B cell (primary cell): ENCODE measurements at regions not wholly inside any gene's neighbourhood (a gene's known extent, or its start where the extent isn't known, plus 50 kb on each side); places are given as distances from the start of the nearest gene placed in this dataset.

ENCODE experiments used
- ATAC-seq: fragments of 200-7000 bp; cut with Tn5 transposase; one replicate; pipeline ENCODE4 v1.10.0; 2021; ENCODE audit warnings: low read depth, mild to moderate bottlenecking, moderate number of reproducible peaks, moderate library complexity
- CTCF ChIA-PET: fragments of 350-600 bp; sonication (Branson Sonifier 250); formaldehyde crosslinking; loops from one replicate; lab custom pipeline; 2021; ENCODE audit warnings: antibody characterized with exemption, inconsistent platforms; lab: Charles Lee
- POLR2A ChIA-PET: fragments of 350-600 bp; sonication (Branson Sonifier 250); formaldehyde crosslinking; loops from one replicate; lab custom pipeline; 2021; ENCODE audit warnings: antibody characterized with exemption; lab: Charles Lee
- DNase-seq: peaks from one replicate; pipeline ENCODE4 v3.0.0; 2013
- H2AFZ ChIP-seq: 2 replicates; pipeline ENCODE4 v1.6.1; 2012; ENCODE audit warnings: mild to moderate bottlenecking, low read depth, low read length; ENCODE audit not compliant: insufficient read depth, poor library complexity, severe bottlenecking
- H3K27ac ChIP-seq, 2 donors: 1 replicate in 1 of 2; 2 replicates in 1 of 2; pipeline ENCODE4 v1.5.1; 2012 to 2013; ENCODE audit warnings: low read length in 2 of 2, mild to moderate bottlenecking in 2 of 2, moderate library complexity in 1 of 2
- H3K27me3 ChIP-seq, 4 experiments: fragments of 200-600 bp in 1 of 4; sonication (generic) in 1 of 4; replicated peaks in 1 of 4; 1 replicate in 2 of 4; 2 replicates in 2 of 4; pipeline versions ENCODE4 v1.6.1 to v1.7.0; 2013 to 2016; ENCODE audit warnings: low read length in 3 of 4, mild to moderate bottlenecking in 2 of 4, mixed read lengths in 1 of 4, moderate library complexity in 1 of 4; ENCODE audit not compliant: insufficient read depth in 4 of 4, control insufficient read depth in 3 of 4; ENCODE audit errors: control extremely low read depth in 1 of 4
- H3K36me3 ChIP-seq, 2 experiments: replicated peaks in 1 of 2; 1 replicate in 1 of 2; 2 replicates in 1 of 2; pipeline versions ENCODE4 v1.6.1 to v1.7.1; 2013; ENCODE audit warnings: low read length in 1 of 2; ENCODE audit not compliant: insufficient read depth in 2 of 2, control insufficient read depth in 1 of 2; ENCODE audit errors: control extremely low read depth in 1 of 2, extremely low read depth in 1 of 2
- H3K4me1 ChIP-seq, 2 donors: fragments of 200-600 bp in 1 of 2; sonication (generic) in 1 of 2; 1 replicate in 1 of 2; 2 replicates in 1 of 2; pipeline versions ENCODE4 v1.5.1 to v1.6.1; 2013 to 2017; ENCODE audit warnings: low read length in 2 of 2; ENCODE audit not compliant: control insufficient read depth in 2 of 2, insufficient read depth in 2 of 2
- H3K4me2 ChIP-seq: replicated peaks from 2 replicates; pipeline ENCODE3; 2012; ENCODE audit warnings: mild to moderate bottlenecking, low read depth, low read length; ENCODE audit not compliant: poor library complexity, severe bottlenecking
- H3K4me3 ChIP-seq, 5 experiments: fragments of 200-600 bp in 1 of 5; sonication (generic) in 1 of 5; 1 replicate in 3 of 5; 2 replicates in 2 of 5; pipeline versions ENCODE4 v1.5.1 to v1.7.0; 2011 to 2016; ENCODE audit warnings: low read length in 4 of 5, mild to moderate bottlenecking in 4 of 5, low read depth in 2 of 5, control low read depth in 1 of 5, moderate library complexity in 1 of 5; ENCODE audit not compliant: insufficient read depth in 1 of 5; ENCODE audit errors: control extremely low read depth in 1 of 5, extremely low read depth in 1 of 5
- H3K79me2 ChIP-seq: fragments of 200-600 bp; sonication (generic); one replicate; pipeline ENCODE4 v1.6.0; 2016; ENCODE audit warnings: low read length; ENCODE audit not compliant: control insufficient read depth, insufficient read depth
- H3K9ac ChIP-seq: fragments of 200-600 bp; sonication (generic); 2 replicates; pipeline ENCODE4 v1.6.1; 2017; ENCODE audit warnings: mild to moderate bottlenecking, low read length, moderate library complexity
- H3K9me3 ChIP-seq, 3 donors: one replicate each; pipeline versions ENCODE4 v1.6.1 to v1.7.1; 2013; ENCODE audit warnings: low read length in 2 of 3; ENCODE audit not compliant: control insufficient read depth in 2 of 3, insufficient read depth in 1 of 3; ENCODE audit errors: control extremely low read depth in 1 of 3
- H4K20me1 ChIP-seq: 2 replicates; pipeline ENCODE4 v1.6.0; 2012; ENCODE audit warnings: mild to moderate bottlenecking, low read length; ENCODE audit not compliant: insufficient read depth, control insufficient read depth, poor library complexity, severe bottlenecking
- H3K27ac Mint-ChIP-seq: one replicate; pipeline ENCODE4 v1.8.0; 2021; ENCODE audit warnings: mixed read lengths
- H3K27me3 Mint-ChIP-seq: one replicate; pipeline ENCODE4 v1.8.0; 2021; ENCODE audit warnings: mixed read lengths
- H3K4me1 Mint-ChIP-seq: one replicate; pipeline ENCODE4 v1.8.0; 2021; ENCODE audit warnings: mixed read lengths
- H3K4me3 Mint-ChIP-seq: one replicate; pipeline ENCODE4 v1.8.0; 2021; ENCODE audit warnings: mixed read lengths
- H3K9me3 Mint-ChIP-seq: one replicate; pipeline ENCODE4 v1.8.0; 2022; ENCODE audit warnings: mixed read lengths; ENCODE audit not compliant: insufficient read depth
- EZH2 ChIP-seq: IDR thresholded peaks from 2 replicates; pipeline ENCODE4 v1.6.1; 2012; ENCODE audit warnings: borderline replicate concordance, low read depth, mild to moderate bottlenecking, moderate library complexity, low read length; ENCODE audit not compliant: insufficient read depth, poor library complexity, severe bottlenecking
- WGBS: methylation state at CpG from one replicate; pipeline ENCODE4 v1.1.5; 2013; ENCODE audit warnings: missing lambda C conversion rate; ENCODE audit not compliant: insufficient coverage; 5-methylcytosine and 5-hydroxymethylcytosine counted together
- intact Hi-C: fragments of 100-400 bp; cut with micrococcal nuclease; formaldehyde crosslinking; loops from one replicate; pipeline ENCODE4 v1.10.0; 2022
- TF ChIP-seq, protein P1 (sequence below): fragments of 200-600 bp; IDR thresholded peaks from one replicate; pipeline ENCODE4 v1.8.0; 2022; ENCODE audit warnings: antibody characterized with exemption, mild to moderate bottlenecking

DNA sequence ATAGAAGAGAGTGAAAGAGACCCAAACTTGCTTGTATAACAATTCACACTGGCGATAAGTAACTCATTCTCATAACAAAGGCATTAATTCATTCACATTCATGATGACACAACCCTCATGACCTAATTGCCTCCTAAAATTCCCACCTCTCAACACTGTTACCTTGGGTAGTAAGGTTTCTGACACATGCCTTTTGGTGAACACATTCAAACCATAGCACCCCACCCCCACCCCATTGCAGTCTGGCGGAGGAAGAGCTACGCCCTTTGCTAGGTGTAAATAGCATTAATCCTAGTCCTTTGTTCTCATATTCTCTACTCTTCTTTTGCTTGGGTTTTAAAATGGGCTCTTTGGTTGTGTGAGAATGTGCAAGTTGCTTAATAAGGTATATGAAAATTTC, 361.5 kb downstream of the DSEL start:
- Histone ChIP-seq H3K4me3 (no peak overlapping the region), H3K9ac (no peak overlapping the region), H4K20me1 (no peaks in the 10 kb centered on the region), H3K36me3 (no peaks in the 10 kb centered on the region), H3K4me2 (no peak overlapping the region), H3K27ac (no peak overlapping the region), H3K27me3 (no peaks in the 10 kb centered on the region), H3K79me2 (no peaks in the 10 kb centered on the region), H3K4me1 (no peaks in the 10 kb centered on the region), H3K9me3 (no peaks in the 10 kb centered on the region), H2AFZ (no peak overlapping the region)
- ChIA-PET POLR2A (no interaction called here), CTCF (no interaction called here)
- DNase-seq, result no peak
- no CpG with 5 or more reads among the region's 3 CpGs for WGBS
- no peaks in the 10 kb centered on the region for H3K9me3 Mint-ChIP-seq
- ATAC-seq, result no peak
- TF ChIP-seq, protein P1, sequence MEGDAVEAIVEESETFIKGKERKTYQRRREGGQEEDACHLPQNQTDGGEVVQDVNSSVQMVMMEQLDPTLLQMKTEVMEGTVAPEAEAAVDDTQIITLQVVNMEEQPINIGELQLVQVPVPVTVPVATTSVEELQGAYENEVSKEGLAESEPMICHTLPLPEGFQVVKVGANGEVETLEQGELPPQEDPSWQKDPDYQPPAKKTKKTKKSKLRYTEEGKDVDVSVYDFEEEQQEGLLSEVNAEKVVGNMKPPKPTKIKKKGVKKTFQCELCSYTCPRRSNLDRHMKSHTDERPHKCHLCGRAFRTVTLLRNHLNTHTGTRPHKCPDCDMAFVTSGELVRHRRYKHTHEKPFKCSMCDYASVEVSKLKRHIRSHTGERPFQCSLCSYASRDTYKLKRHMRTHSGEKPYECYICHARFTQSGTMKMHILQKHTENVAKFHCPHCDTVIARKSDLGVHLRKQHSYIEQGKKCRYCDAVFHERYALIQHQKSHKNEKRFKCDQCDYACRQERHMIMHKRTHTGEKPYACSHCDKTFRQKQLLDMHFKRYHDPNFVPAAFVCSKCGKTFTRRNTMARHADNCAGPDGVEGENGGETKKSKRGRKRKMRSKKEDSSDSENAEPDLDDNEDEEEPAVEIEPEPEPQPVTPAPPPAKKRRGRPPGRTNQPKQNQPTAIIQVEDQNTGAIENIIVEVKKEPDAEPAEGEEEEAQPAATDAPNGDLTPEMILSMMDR, result no peak
- TF ChIP-seq EZH2, result no peak
- no peaks in the 10 kb centered on the region for H3K4me1 Mint-ChIP-seq
- intact Hi-C loops, result no loop called here
- no peak overlapping the region for H3K27ac Mint-ChIP-seq
- no peaks in the 10 kb centered on the region for H3K27me3 Mint-ChIP-seq
- H3K4me3 Mint-ChIP-seq, result no peak overlapping the region

DNA sequence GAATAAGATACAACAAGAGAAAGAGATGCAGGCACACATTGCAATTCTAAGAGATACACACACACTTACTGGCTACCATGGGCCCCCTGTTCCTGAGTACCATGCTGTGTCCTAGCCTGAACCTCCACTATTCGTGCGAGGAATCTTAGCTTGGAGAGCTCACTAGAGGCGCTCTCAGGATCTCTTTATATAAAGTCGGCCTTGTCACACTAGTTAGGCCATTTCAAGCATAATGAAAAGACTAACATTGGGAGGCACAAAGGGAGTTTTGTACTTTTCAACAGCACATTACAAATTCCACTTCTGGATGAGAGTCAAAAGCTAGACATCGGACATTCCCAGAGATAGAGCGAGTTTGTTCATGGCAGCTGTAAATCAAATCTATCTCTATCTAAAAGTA, 365.2 kb downstream of the DSEL start:
- POLR2A ChIA-PET, result no interaction called here
- TF ChIP-seq, protein P1, result no peak
- TF ChIP-seq EZH2, result no peak

More for the DNA sequence above, 365.2 kb downstream of the DSEL start:
- H3K4me2 ChIP-seq, result no peak overlapping the region
- Mint-ChIP-seq H3K4me1 (no peaks in the 10 kb centered on the region), H3K9me3 (no peaks in the 10 kb centered on the region), H3K27me3 (no peaks in the 10 kb centered on the region), H3K27ac (no peak overlapping the region), H3K4me3 (no peak overlapping the region)
- DNase-seq (no peak), ATAC-seq (no peak)
- WGBS, result 96% methylated on average over 3 of the region's 6 CpGs
- H3K9me3 ChIP-seq, result no peaks in the 10 kb centered on the region
- no peaks in the 10 kb centered on the region for H3K79me2 ChIP-seq
- no peak overlapping the region for H3K27ac ChIP-seq
- intact Hi-C loops, result no loop called here
- no peaks in the 10 kb centered on the region for H3K4me1 ChIP-seq
- H3K4me3 ChIP-seq, result no peak overlapping the region
- no peaks in the 10 kb centered on the region for H4K20me1 ChIP-seq
- no peaks in the 10 kb centered on the region for H3K27me3 ChIP-seq
- H3K9ac ChIP-seq, result no peak overlapping the region
- no peak overlapping the region for H2AFZ ChIP-seq
- no peaks in the 10 kb centered on the region for H3K36me3 ChIP-seq
- CTCF ChIA-PET, result no interaction called here
